ENCODE measurements at regions not wholly inside any gene's neighbourhood (a gene's known extent, or its start where the extent isn't known, plus 50 kb on each side); places are given as distances from the start of the nearest gene placed in this dataset.
"Not testable (repeated sequence)": the region's sequence is repeated elsewhere in the genome, so short reads cannot be mapped to it uniquely, and the experiment has no call there.

DNA sequence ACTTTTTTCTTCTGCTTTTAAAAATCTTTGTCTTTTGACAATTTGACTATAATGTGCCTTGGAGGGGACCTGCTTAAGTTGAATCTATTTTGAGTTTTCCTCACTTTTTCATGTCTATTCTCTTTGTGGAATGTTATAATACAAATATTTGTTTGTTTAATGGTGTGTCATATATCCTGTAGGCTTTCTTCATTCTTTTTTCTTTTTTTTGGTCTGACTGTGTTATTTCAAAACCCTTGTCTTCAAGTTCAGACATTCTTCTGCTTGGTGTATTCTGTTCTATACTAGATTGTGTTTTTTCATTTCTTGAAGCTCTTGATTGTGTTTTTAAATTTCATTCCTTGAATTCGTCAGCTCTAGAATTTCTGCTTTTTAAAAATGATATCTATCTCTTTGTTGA is 228.2 kb downstream of the STK31 start:
- H3K79me2 ChIP-seq (ENCODE audit: control insufficient read depth, insufficient read depth, low read length, poor library complexity), result no peaks in the 10 kb centered on the region
- no peak overlapping the region for H4K12ac ChIP-seq (ENCODE audit: low read depth, low read length)
- H2BK5ac ChIP-seq (ENCODE audit: low read depth, low read length, poor library complexity), result no peak overlapping the region
- H3K27ac ChIP-seq (ENCODE audit: low read depth, low read length), result no peak overlapping the region
- H3K23ac ChIP-seq (ENCODE audit: low read length), result no peak overlapping the region
- H3K18ac ChIP-seq (ENCODE audit: low read length), result no peak overlapping the region
- no peaks in the 10 kb centered on the region for H3K9me3 ChIP-seq (ENCODE audit: insufficient read depth, low read depth, low read length)
- no peak overlapping the region for H4K8ac ChIP-seq (ENCODE audit: low read depth, low read length)
- H3K4ac ChIP-seq (ENCODE audit: low read depth, low read length), result no peak overlapping the region
- no peaks in the 10 kb centered on the region for H3K36me3 ChIP-seq (ENCODE audit: control insufficient read depth in 1 of 2, insufficient read depth in 2 of 2, low read length in 2 of 2)
- no peak overlapping the region for H2AFZ ChIP-seq (ENCODE audit: insufficient read depth, low read length, poor library complexity)
- H2BK120ac ChIP-seq (ENCODE audit: insufficient read depth, low read length, poor library complexity), result no peak overlapping the region
- no peak overlapping the region for H4K91ac ChIP-seq (ENCODE audit: low read depth, low read length)
- H3K4me1 ChIP-seq (ENCODE audit: control insufficient read depth in 1 of 2, insufficient read depth in 2 of 2, low read length in 2 of 2), result no peaks in the 10 kb centered on the region
- H2BK12ac ChIP-seq (ENCODE audit: low read length), result no peak overlapping the region
- H3K9ac ChIP-seq (ENCODE audit: low read length), result no peak overlapping the region
- no peak overlapping the region for H3K4me2 ChIP-seq (ENCODE audit: low read length)
- H2AK5ac ChIP-seq (ENCODE audit: low read length), result no peak overlapping the region
- no peak for DNase-seq
- H3K4me3 ChIP-seq (ENCODE audit: low read depth, low read length), result no peak overlapping the region
- WGBS (ENCODE audit: extremely low coverage, insufficient coverage, insufficient read length), result no CpG with 5 or more reads among the region's 1 CpG
- H3K79me1 ChIP-seq (ENCODE audit: low read length), result no peaks in the 10 kb centered on the region
- H3K27me3 ChIP-seq (ENCODE audit: insufficient read depth, low read length), result no peaks in the 10 kb centered on the region
- H3K14ac ChIP-seq (ENCODE audit: low read length), result no peak overlapping the region

DNA sequence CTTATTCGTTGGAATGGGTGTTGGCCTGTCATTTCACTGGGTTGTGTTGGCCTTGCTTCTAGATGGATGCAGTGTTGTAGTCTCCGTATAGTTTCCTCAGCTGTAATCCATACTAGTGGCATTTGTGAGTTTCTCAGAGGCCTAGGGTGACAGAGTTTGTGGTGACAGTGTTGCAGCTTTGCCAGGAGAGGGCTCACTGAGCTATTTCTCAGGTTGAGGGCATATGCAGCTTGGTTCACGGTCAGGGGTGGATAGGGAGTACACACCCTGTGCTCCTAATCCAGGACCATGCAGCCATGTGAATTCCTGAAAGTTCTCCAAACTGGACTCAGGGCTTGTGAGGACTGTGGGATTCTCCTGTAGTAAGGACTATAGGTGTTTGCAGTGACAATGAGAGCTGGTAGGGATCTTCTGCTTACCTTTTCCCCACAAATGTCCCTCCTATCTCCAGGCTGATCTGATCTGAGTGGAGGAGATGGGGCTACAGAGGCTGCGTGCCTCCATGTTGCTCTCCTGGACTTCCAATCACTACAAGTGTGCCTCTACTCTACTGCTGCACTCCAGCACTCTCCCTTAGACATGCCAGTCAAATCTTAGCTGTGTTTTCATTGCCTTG is 229.0 kb downstream of the STK31 start:
- no peak overlapping the region for H4K12ac ChIP-seq (ENCODE audit: low read depth, low read length)
- H3K9ac ChIP-seq (ENCODE audit: low read length), result no peak overlapping the region
- H3K79me1 ChIP-seq (ENCODE audit: low read length), result no peaks in the 10 kb centered on the region
- H3K4me3 ChIP-seq (ENCODE audit: low read depth, low read length), result no peak overlapping the region
- no peaks in the 10 kb centered on the region for H3K79me2 ChIP-seq (ENCODE audit: control insufficient read depth, insufficient read depth, low read length, poor library complexity)
- DNase-seq, result peak; percentile 42 to 59
- no peak overlapping the region for H2BK120ac ChIP-seq (ENCODE audit: insufficient read depth, low read length, poor library complexity)
- no peak overlapping the region for H3K4me2 ChIP-seq (ENCODE audit: low read length)
- H3K18ac ChIP-seq (ENCODE audit: low read length), result no peak overlapping the region
- H3K14ac ChIP-seq (ENCODE audit: low read length), result no peak overlapping the region
- no peak overlapping the region for H4K8ac ChIP-seq (ENCODE audit: low read depth, low read length)
- no peak overlapping the region for H3K23ac ChIP-seq (ENCODE audit: low read length)
- no peaks in the 10 kb centered on the region for H3K4me1 ChIP-seq (ENCODE audit: control insufficient read depth in 1 of 2, insufficient read depth in 2 of 2, low read length in 2 of 2)
- no peak overlapping the region for H3K27ac ChIP-seq (ENCODE audit: low read depth, low read length)
- H3K9me3 ChIP-seq (ENCODE audit: insufficient read depth, low read depth, low read length), result peaks cover 3% of the 10 kb centered on the region
- WGBS (ENCODE audit: extremely low coverage, insufficient coverage, insufficient read length), result no CpG with 5 or more reads among the region's 4 CpGs
- no peak overlapping the region for H2BK5ac ChIP-seq (ENCODE audit: low read depth, low read length, poor library complexity)
- no peak overlapping the region for H2BK12ac ChIP-seq (ENCODE audit: low read length)
- no peaks in the 10 kb centered on the region for H3K36me3 ChIP-seq (ENCODE audit: control insufficient read depth in 1 of 2, insufficient read depth in 2 of 2, low read length in 2 of 2)
- H3K4ac ChIP-seq (ENCODE audit: low read depth, low read length), result no peak overlapping the region
- H4K91ac ChIP-seq (ENCODE audit: low read depth, low read length), result no peak overlapping the region
- H3K27me3 ChIP-seq (ENCODE audit: insufficient read depth, low read length), result no peaks in the 10 kb centered on the region
- H2AFZ ChIP-seq (ENCODE audit: insufficient read depth, low read length, poor library complexity), result no peak overlapping the region
- no peak overlapping the region for H2AK5ac ChIP-seq (ENCODE audit: low read length)

- not testable (repeated sequence) for DNase-seq; H3K4me3 ChIP-seq (ENCODE audit: low read depth, low read length); H4K8ac ChIP-seq (ENCODE audit: low read depth, low read length); H2AFZ ChIP-seq (ENCODE audit: insufficient read depth, low read length, poor library complexity); H2BK12ac ChIP-seq (ENCODE audit: low read length); H3K18ac ChIP-seq (ENCODE audit: low read length); H3K79me2 ChIP-seq (ENCODE audit: control insufficient read depth, insufficient read depth, low read length, poor library complexity); H2BK120ac ChIP-seq (ENCODE audit: insufficient read depth, low read length, poor library complexity); H3K4me1 ChIP-seq (ENCODE audit: control insufficient read depth in 1 of 2, insufficient read depth in 2 of 2, low read length in 2 of 2); H3K36me3 ChIP-seq (ENCODE audit: control insufficient read depth in 1 of 2, insufficient read depth in 2 of 2, low read length in 2 of 2); H3K9ac ChIP-seq (ENCODE audit: low read length); H3K4ac ChIP-seq (ENCODE audit: low read depth, low read length); H3K4me2 ChIP-seq (ENCODE audit: low read length); H4K12ac ChIP-seq (ENCODE audit: low read depth, low read length); H3K14ac ChIP-seq (ENCODE audit: low read length); H2BK5ac ChIP-seq (ENCODE audit: low read depth, low read length, poor library complexity); H3K27ac ChIP-seq (ENCODE audit: low read depth, low read length); H3K27me3 ChIP-seq (ENCODE audit: insufficient read depth, low read length); H4K91ac ChIP-seq (ENCODE audit: low read depth, low read length); H3K79me1 ChIP-seq (ENCODE audit: low read length); H3K23ac ChIP-seq (ENCODE audit: low read length); H3K9me3 ChIP-seq (ENCODE audit: insufficient read depth, low read depth, low read length); H2AK5ac ChIP-seq (ENCODE audit: low read length)
- no CpG with 5 or more reads among the region's 2 CpGs for WGBS (ENCODE audit: extremely low coverage, insufficient coverage, insufficient read length)
These were observed 229.7 kb downstream of the STK31 start for GRCh38 chr7:23939747-23940146.

- H2BK5ac ChIP-seq (ENCODE audit: low read depth, low read length, poor library complexity), result no peak overlapping the region
- no peak overlapping the region for H2BK120ac ChIP-seq (ENCODE audit: insufficient read depth, low read length, poor library complexity)
- no peaks in the 10 kb centered on the region for H3K27me3 ChIP-seq (ENCODE audit: insufficient read depth, low read length)
- no peak overlapping the region for H3K9ac ChIP-seq (ENCODE audit: low read length)
- no peaks in the 10 kb centered on the region for H3K36me3 ChIP-seq (ENCODE audit: control insufficient read depth in 1 of 2, insufficient read depth in 2 of 2, low read length in 2 of 2)
- H4K91ac ChIP-seq (ENCODE audit: low read depth, low read length), result no peak overlapping the region
- no peak overlapping the region for H3K18ac ChIP-seq (ENCODE audit: low read length)
- no peak overlapping the region for H4K8ac ChIP-seq (ENCODE audit: low read depth, low read length)
- H2AFZ ChIP-seq (ENCODE audit: insufficient read depth, low read length, poor library complexity), result no peak overlapping the region
- H4K12ac ChIP-seq (ENCODE audit: low read depth, low read length), result no peak overlapping the region
- no peak overlapping the region for H3K4ac ChIP-seq (ENCODE audit: low read depth, low read length)
- no peak overlapping the region for H3K27ac ChIP-seq (ENCODE audit: low read depth, low read length)
- no peak overlapping the region for H2BK12ac ChIP-seq (ENCODE audit: low read length)
- no peak for DNase-seq
- no CpG with 5 or more reads among the region's 1 CpG for WGBS (ENCODE audit: extremely low coverage, insufficient coverage, insufficient read length)
- H3K4me1 ChIP-seq (ENCODE audit: control insufficient read depth in 1 of 2, insufficient read depth in 2 of 2, low read length in 2 of 2), result no peaks in the 10 kb centered on the region
- no peaks in the 10 kb centered on the region for H3K79me1 ChIP-seq (ENCODE audit: low read length)
- no peak overlapping the region for H3K4me2 ChIP-seq (ENCODE audit: low read length)
- no peak overlapping the region for H3K23ac ChIP-seq (ENCODE audit: low read length)
- no peak overlapping the region for H2AK5ac ChIP-seq (ENCODE audit: low read length)
- no peaks in the 10 kb centered on the region for H3K79me2 ChIP-seq (ENCODE audit: control insufficient read depth, insufficient read depth, low read length, poor library complexity)
- peaks cover 4% of the 10 kb centered on the region for H3K9me3 ChIP-seq (ENCODE audit: insufficient read depth, low read depth, low read length)
- no peak overlapping the region for H3K14ac ChIP-seq (ENCODE audit: low read length)
- no peak overlapping the region for H3K4me3 ChIP-seq (ENCODE audit: low read depth, low read length)
These were observed 231.5 kb downstream of the STK31 start for GRCh38 chr7:23941551-23941950.
